Adipocyte (in vitro differentiated cells): ENCODE measurements at regions not wholly inside any gene's neighbourhood (a gene's known extent, or its start where the extent isn't known, plus 50 kb on each side); places are given as distances from the start of the nearest gene placed in this dataset.
"Not testable (repeated sequence)": the region's sequence is repeated elsewhere in the genome, so short reads cannot be mapped to it uniquely, and the experiment has no call there.

Source experiments
- DNase-seq: peaks from one replicate; pipeline ENCODE4 v3.0.0-alpha.2; 2015; ENCODE audit warnings: low read depth
- H3K27me3 ChIP-seq: replicated peaks from 2 replicates; pipeline ENCODE4 v1.7.0; 2013; ENCODE audit warnings: mild to moderate bottlenecking, low read length, moderate library complexity; ENCODE audit not compliant: control insufficient read depth, insufficient read depth
- H3K36me3 ChIP-seq: 2 replicates; pipeline ENCODE4 v1.7.0; 2013; ENCODE audit warnings: low read length, mild to moderate bottlenecking, moderate library complexity; ENCODE audit not compliant: control insufficient read depth, insufficient read depth, severe bottlenecking
- H3K4me1 ChIP-seq: 2 replicates; pipeline ENCODE4 v1.7.0; 2013; ENCODE audit warnings: mild to moderate bottlenecking, low read length, moderate library complexity; ENCODE audit not compliant: control insufficient read depth, insufficient read depth
- H3K4me3 ChIP-seq: 2 replicates; pipeline ENCODE4 v1.7.0; 2013; ENCODE audit warnings: mild to moderate bottlenecking, low read length, moderate library complexity
- H3K9ac ChIP-seq: 2 replicates; pipeline ENCODE4 v1.7.0; 2013; ENCODE audit warnings: mild to moderate bottlenecking, low read length, moderate library complexity
- H3K9me3 ChIP-seq: 2 replicates; pipeline ENCODE4 v1.7.0; 2013; ENCODE audit warnings: mild to moderate bottlenecking, low read length, moderate library complexity; ENCODE audit not compliant: control insufficient read depth

- no peak overlapping the region for H3K4me3 ChIP-seq
- no peaks in the 10 kb centered on the region for H3K36me3 ChIP-seq
- H3K27me3 ChIP-seq = no peaks in the 10 kb centered on the region
- peaks cover 21% of the 10 kb centered on the region for H3K9me3 ChIP-seq
- no peaks in the 10 kb centered on the region for H3K4me1 ChIP-seq
- no peak overlapping the region for H3K9ac ChIP-seq
- DNase-seq = no peak
Measured at GRCh38 chr5:125913200-125913599, 510.0 kb upstream of the GRAMD2B start.

DNA sequence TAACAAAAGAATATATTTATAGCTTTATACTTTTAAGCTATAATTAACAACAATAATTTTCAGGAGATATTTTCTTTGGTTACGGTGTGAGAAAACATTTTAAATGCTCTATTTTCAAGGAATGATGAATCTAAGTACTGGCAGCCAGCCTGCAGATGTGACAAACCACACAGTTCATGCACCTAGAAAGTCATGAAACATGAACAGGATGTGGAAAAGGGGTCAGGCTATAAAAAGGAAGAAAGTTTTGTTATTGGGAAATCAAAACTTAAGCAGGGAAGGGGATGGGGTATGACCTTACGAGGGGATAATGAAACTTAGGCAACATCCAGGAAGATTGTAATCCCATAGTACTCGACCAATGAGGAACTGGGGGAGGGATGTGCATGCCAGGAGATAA is 508.7 kb upstream of the GRAMD2B start:
- Histone ChIP-seq H3K36me3 (no peaks in the 10 kb centered on the region), H3K4me1 (no peaks in the 10 kb centered on the region), H3K9me3 (peaks cover 12% of the 10 kb centered on the region), H3K27me3 (no peaks in the 10 kb centered on the region), H3K9ac (no peak overlapping the region), H3K4me3 (no peak overlapping the region)
- DNase-seq = no peak

- not testable (repeated sequence) for H3K4me1 ChIP-seq, H3K9me3 ChIP-seq, DNase-seq, H3K4me3 ChIP-seq, H3K9ac ChIP-seq, H3K36me3 ChIP-seq, H3K27me3 ChIP-seq
Measured at GRCh38 chr5:125923958-125924357, 499.3 kb upstream of the GRAMD2B start.

GRCh38 chr5:125926172-125926571 is 497.0 kb upstream of the GRAMD2B start:
- Histone ChIP-seq H3K4me3 (no peak overlapping the region), H3K36me3 (no peaks in the 10 kb centered on the region)
- DNase-seq = no peak

DNA sequence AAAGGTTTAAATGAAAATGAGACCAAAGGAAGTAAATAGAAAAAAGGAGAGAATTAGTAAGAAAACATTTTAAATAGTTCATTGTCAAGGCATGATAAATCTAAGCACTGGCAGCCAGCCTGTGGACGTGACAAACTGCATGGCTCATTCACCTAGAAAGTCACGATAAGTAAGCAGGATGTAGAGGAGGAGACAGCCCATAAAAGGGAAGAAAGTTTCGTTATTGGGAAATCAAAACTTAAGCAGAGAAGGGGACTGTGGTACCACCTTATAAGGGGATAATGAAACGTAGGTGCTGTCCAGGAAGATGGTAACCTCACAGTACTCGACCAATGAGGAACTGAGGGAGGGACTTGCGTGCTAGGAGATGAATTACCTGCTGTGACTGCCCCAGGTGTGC is 494.5 kb upstream of the GRAMD2B start:
- no peak for DNase-seq
- no peaks in the 10 kb centered on the region for H3K36me3 ChIP-seq
- H3K4me1 ChIP-seq = no peaks in the 10 kb centered on the region
- H3K27me3 ChIP-seq = no peaks in the 10 kb centered on the region
- H3K9ac ChIP-seq = no peak overlapping the region
- peaks cover 5% of the 10 kb centered on the region for H3K9me3 ChIP-seq
- H3K4me3 ChIP-seq = no peak overlapping the region

More at GRCh38 chr5:125926172-125926571, 497.0 kb upstream of the GRAMD2B start:
- Histone ChIP-seq H3K27me3 (no peaks in the 10 kb centered on the region), H3K4me1 (no peaks in the 10 kb centered on the region), H3K9me3 (no peaks in the 10 kb centered on the region), H3K9ac (no peak overlapping the region)

GRCh38 chr5:125950012-125950615 is 473.1 kb upstream of the GRAMD2B start:
- Histone ChIP-seq H3K36me3 (no peaks in the 10 kb centered on the region), H3K27me3 (no peaks in the 10 kb centered on the region), H3K9ac (no peak overlapping the region), H3K9me3 (peaks cover 5% of the 10 kb centered on the region), H3K4me3 (no peak overlapping the region), H3K4me1 (no peaks in the 10 kb centered on the region)
- DNase-seq = no peak

DNA sequence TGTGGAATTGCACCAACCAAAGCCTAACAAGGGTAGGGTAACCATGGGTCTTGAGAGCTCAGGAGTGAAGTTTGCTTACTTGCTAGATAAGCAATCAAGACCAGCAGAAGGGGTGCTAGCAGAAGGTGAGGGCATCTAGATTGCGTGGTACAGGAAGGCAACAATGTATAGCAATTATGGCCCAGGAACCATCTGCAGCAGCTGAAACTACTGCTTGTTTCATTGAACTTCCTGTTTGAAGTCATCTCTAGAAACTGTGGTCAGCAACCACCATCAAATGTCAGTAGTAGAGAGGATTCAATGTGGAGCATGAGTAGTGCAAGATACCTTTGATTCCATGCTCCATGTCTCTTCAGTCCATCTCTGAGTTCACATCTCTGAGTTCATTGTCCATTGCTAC is 462.1 kb upstream of the GRAMD2B start:
- no peaks in the 10 kb centered on the region for H3K27me3 ChIP-seq
- no peaks in the 10 kb centered on the region for H3K36me3 ChIP-seq
- no peaks in the 10 kb centered on the region for H3K4me1 ChIP-seq
- H3K4me3 ChIP-seq = no peak overlapping the region
- no peak for DNase-seq
- no peak overlapping the region for H3K9ac ChIP-seq
- no peaks in the 10 kb centered on the region for H3K9me3 ChIP-seq

- Histone ChIP-seq H3K4me3 (no peak overlapping the region), H3K4me1 (no peaks in the 10 kb centered on the region), H3K27me3 (no peaks in the 10 kb centered on the region), H3K36me3 (no peaks in the 10 kb centered on the region), H3K9me3 (no peaks in the 10 kb centered on the region), H3K9ac (no peak overlapping the region)
- DNase-seq = no peak
Measured at GRCh38 chr5:125965577-125965976, 457.6 kb upstream of the GRAMD2B start.

DNA sequence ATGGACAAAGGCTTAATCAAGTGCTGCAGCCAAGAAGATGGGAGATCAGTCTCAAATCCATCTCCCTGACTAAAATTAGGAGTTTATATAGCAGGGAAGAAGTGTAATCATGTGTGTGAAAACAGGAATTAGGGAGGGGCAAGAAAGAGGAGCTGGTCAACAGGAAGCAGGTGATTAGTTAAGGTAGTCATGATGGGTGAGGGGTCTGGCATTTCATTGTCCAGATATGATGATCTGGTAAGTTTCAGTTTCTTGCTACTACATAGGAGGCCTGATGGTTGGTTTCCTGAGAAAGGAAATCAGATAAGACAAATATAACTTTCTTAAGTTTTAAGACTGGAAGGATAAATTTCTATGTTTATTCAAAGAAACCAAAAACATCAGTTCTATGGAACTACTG is 455.6 kb upstream of the GRAMD2B start:
- no peak overlapping the region for H3K4me3 ChIP-seq
- no peaks in the 10 kb centered on the region for H3K4me1 ChIP-seq
- no peaks in the 10 kb centered on the region for H3K27me3 ChIP-seq
- no peak overlapping the region for H3K9ac ChIP-seq
- no peaks in the 10 kb centered on the region for H3K9me3 ChIP-seq
- no peak for DNase-seq
- H3K36me3 ChIP-seq = no peaks in the 10 kb centered on the region

- Histone ChIP-seq H3K9ac (no peak overlapping the region), H3K4me1 (no peaks in the 10 kb centered on the region), H3K9me3 (no peaks in the 10 kb centered on the region), H3K4me3 (no peak overlapping the region), H3K27me3 (no peaks in the 10 kb centered on the region), H3K36me3 (no peaks in the 10 kb centered on the region)
- no peak for DNase-seq
Measured at GRCh38 chr5:125969011-125969813, 454.0 kb upstream of the GRAMD2B start.

GRCh38 chr5:125969814-125970171 is 453.4 kb upstream of the GRAMD2B start:
- DNase-seq = no peak
- H3K9me3 ChIP-seq = no peaks in the 10 kb centered on the region
- H3K36me3 ChIP-seq = no peaks in the 10 kb centered on the region
- H3K4me1 ChIP-seq = no peaks in the 10 kb centered on the region
- no peaks in the 10 kb centered on the region for H3K27me3 ChIP-seq
- no peak overlapping the region for H3K9ac ChIP-seq
- H3K4me3 ChIP-seq = no peak overlapping the region
